NT2/D1 (cell line): ENCODE measurements at regions not wholly inside any gene's neighbourhood (a gene's known extent, or its start where the extent isn't known, plus 50 kb on each side); places are given as distances from the start of the nearest gene placed in this dataset.

ENCODE experiments used
- DNase-seq: peaks from one replicate; pipeline ENCODE4 v3.0.0-alpha.2; 2011; ENCODE audit warnings: low read depth, low spot score
- H3K27me3 ChIP-seq: 2 replicates; pipeline ENCODE4 v1.6.0; 2011; ENCODE audit warnings: mild to moderate bottlenecking; ENCODE audit not compliant: insufficient read length, insufficient read depth
- H3K36me3 ChIP-seq: 2 replicates; pipeline ENCODE4 v1.6.1; 2011; ENCODE audit warnings: mild to moderate bottlenecking, low read length, mixed read lengths; ENCODE audit not compliant: insufficient read depth, insufficient read length
- H3K4me1 ChIP-seq: 2 replicates; pipeline ENCODE4 v1.5.1; 2011; ENCODE audit not compliant: insufficient read depth, insufficient read length
- H3K4me3 ChIP-seq: 2 replicates; pipeline ENCODE4 v1.5.1; 2011; ENCODE audit warnings: low read depth; ENCODE audit not compliant: insufficient read length
- H3K9ac ChIP-seq: 2 replicates; pipeline ENCODE4 v1.6.0; 2011; ENCODE audit warnings: low read depth; ENCODE audit not compliant: insufficient read length
- H3K9me3 ChIP-seq: 2 replicates; pipeline ENCODE4 v1.5.1; 2011; ENCODE audit warnings: mild to moderate bottlenecking, low read length; ENCODE audit not compliant: insufficient read depth
- SUZ12 ChIP-seq: IDR thresholded peaks from 2 replicates; pipeline ENCODE4 v1.6.1; 2011; ENCODE audit not compliant: insufficient read length, insufficient read depth; ENCODE audit errors: extremely low read depth
- YY1 ChIP-seq: IDR thresholded peaks from 2 replicates; pipeline ENCODE4 v1.6.1; 2011; ENCODE audit not compliant: insufficient read length, insufficient read depth
- ZNF274 ChIP-seq: IDR thresholded peaks from 2 replicates; pipeline ENCODE4 v1.6.1; 2011; ENCODE audit warnings: mild to moderate bottlenecking, low read depth, low read length

DNA sequence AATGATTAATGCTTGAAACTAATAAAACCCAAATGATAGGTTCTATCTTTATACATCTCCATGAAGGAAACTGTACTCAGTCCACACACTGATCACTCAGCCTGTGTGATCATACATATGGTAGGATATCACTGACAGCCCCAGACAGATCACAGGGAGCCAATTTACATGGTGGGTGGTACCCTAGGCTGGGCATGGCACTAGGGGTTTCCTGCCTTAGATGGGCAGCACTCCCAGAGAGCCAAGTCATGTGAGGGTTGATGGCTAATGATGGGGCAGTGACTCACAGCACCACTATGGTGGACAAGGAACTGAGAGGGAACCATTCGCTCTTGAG, 89.6 kb upstream of the PTPRR start:
- TF ChIP-seq ZNF274 = no peak
- TF ChIP-seq SUZ12 = no peak
- Histone ChIP-seq H3K9ac (no peak overlapping the region), H3K9me3 (no peaks in the 10 kb centered on the region), H3K4me1 (no peaks in the 10 kb centered on the region), H3K27me3 (no peaks in the 10 kb centered on the region), H3K36me3 (no peaks in the 10 kb centered on the region), H3K4me3 (no peak overlapping the region)
- no peak for DNase-seq

DNA sequence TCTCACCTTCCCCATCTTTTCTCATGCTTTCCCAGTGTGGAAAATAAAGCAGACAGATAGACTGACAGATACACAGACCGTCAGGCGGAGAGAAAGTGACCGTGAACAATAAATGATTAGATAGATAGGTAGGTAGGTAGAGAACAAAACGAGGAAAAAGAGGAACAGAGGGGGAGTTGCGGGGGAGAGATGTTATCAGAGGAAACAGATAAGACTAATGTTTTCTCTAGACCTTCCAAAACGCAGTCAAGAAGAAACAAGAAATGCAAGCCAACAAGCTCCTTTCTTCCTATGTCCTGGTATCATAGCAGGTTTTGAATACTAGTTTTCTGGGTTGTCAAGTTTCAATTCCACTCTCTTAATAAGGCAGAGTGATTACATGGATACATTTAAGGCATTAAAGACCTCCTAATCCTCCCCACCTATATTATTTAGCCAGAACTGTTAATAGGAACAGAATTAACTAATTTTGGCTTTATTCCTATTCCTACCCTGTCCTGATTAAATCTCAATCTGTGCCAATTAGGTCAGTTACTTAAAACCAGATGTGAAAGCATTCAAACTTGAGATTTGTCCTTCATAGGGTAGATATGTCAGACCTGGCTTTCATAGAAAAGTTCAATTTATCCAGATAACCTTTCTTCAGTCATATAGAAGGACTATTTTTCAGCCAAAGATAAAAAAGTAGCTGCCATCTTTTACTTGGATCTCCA, 89.0 kb upstream of the PTPRR start:
- no peak for DNase-seq
- no peak for TF ChIP-seq YY1
- no peak for TF ChIP-seq ZNF274
- no peak for TF ChIP-seq SUZ12
- H3K4me1 ChIP-seq = no peaks in the 10 kb centered on the region
- no peak overlapping the region for H3K4me3 ChIP-seq
- no peaks in the 10 kb centered on the region for H3K36me3 ChIP-seq
- no peaks in the 10 kb centered on the region for H3K27me3 ChIP-seq
- H3K9ac ChIP-seq = no peak overlapping the region
- no peaks in the 10 kb centered on the region for H3K9me3 ChIP-seq

DNA sequence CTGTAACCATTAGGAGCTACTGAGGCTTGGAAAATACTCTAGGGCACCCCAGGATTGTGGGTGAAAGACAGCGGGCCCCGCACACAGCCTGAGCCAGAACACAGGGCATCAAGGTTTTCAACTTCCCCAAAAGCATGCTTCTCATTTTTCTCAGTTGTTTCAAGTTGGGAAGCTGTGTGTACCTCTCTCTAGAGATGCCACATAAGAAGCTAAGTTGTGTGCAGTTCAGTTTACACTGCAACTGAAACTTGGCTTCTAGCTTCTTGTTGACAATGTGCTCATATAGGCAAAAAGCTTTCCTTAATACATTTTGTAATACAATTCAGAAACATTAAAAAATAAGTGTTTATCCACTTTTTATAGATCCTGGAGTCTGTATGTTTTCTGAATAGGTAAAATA, 88.1 kb upstream of the PTPRR start:
- Histone ChIP-seq H3K9me3 (no peaks in the 10 kb centered on the region), H3K27me3 (no peaks in the 10 kb centered on the region), H3K9ac (no peak overlapping the region), H3K4me1 (no peaks in the 10 kb centered on the region), H3K36me3 (no peaks in the 10 kb centered on the region), H3K4me3 (no peak overlapping the region)
- TF ChIP-seq SUZ12 = no peak
- TF ChIP-seq ZNF274 = no peak
- no peak for TF ChIP-seq YY1
- no peak for DNase-seq

DNA sequence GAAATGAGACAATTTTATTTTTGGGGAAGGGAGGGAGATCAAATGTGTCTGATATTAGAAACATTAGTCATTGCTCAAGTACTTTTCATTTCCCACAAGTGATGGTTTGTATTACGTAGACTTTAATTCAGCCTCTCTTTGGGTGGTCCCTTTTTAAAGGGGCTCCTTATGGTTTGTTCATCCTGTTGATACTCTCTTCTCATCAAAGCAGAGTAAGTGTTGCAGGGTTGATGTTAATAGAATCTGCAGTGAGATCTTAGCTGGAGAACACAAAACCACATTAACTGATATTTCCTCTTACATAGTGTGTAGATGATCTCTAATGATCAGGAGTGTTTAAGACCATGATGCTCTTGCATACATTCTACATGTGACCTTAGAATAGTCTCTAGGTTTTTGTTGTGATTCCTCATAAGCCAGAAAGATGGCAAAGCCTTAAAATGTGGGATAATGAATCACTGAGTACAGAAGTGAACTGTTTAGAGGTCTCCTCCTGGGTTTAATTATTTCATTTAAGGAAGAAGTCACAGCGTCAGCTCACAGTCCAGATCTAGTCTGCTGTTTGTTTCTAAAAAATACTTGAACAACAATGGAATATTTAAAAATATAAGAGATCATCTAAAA, 87.4 kb upstream of the PTPRR start:
- DNase-seq = no peak
- H3K36me3 ChIP-seq = no peaks in the 10 kb centered on the region
- H3K4me3 ChIP-seq = no peak overlapping the region
- no peak for TF ChIP-seq YY1
- TF ChIP-seq ZNF274 = no peak
- no peak for TF ChIP-seq SUZ12
- no peak overlapping the region for H3K9ac ChIP-seq
- H3K9me3 ChIP-seq = no peaks in the 10 kb centered on the region
- no peaks in the 10 kb centered on the region for H3K27me3 ChIP-seq
- no peaks in the 10 kb centered on the region for H3K4me1 ChIP-seq

DNA sequence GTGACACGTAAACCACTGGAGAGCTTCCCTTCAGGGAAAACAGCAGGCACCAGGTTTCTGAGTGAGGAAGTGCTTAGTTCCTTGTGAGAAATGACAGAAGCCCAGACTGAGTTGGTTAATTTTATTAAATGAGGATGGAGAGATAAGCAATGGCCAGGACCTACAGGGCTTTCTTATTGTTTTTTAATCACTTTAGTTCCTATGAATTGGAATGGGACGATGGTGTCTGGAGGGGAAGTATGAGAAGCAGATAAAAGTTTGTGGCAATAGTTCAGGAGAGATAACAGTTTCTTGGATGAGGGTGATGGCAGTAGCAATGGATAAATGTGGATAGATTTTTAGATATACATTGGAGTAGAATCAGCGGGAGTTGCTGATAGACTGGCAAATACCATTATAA, 86.5 kb upstream of the PTPRR start:
- Histone ChIP-seq H3K36me3 (no peaks in the 10 kb centered on the region), H3K9ac (no peak overlapping the region), H3K27me3 (no peaks in the 10 kb centered on the region), H3K4me1 (no peaks in the 10 kb centered on the region), H3K9me3 (no peaks in the 10 kb centered on the region), H3K4me3 (no peak overlapping the region)
- no peak for TF ChIP-seq ZNF274
- TF ChIP-seq YY1 = no peak
- no peak for DNase-seq

DNA sequence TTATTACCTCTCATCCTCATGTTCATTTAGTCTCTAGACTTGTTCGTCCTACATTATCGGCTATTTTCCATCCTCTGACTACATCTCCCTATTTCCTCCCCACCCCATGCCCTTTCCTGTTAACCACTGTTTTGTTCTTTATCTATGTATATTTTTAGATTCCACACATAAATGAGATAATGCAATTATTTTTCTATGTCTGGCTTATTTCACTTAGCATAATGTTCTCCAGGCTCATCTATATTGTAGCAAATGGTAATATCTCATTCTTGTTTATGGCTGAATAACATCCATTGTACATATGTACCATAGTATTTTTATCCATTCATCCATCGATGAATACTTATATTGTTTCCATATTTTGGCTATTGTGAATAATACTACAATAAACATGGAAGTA, 84.6 kb upstream of the PTPRR start:
- H3K4me3 ChIP-seq = no peak overlapping the region
- no peak for DNase-seq
- no peak for TF ChIP-seq SUZ12
- no peak for TF ChIP-seq YY1
- H3K9ac ChIP-seq = no peak overlapping the region
- H3K9me3 ChIP-seq = no peaks in the 10 kb centered on the region
- no peaks in the 10 kb centered on the region for H3K4me1 ChIP-seq
- H3K36me3 ChIP-seq = no peaks in the 10 kb centered on the region
- no peaks in the 10 kb centered on the region for H3K27me3 ChIP-seq

DNA sequence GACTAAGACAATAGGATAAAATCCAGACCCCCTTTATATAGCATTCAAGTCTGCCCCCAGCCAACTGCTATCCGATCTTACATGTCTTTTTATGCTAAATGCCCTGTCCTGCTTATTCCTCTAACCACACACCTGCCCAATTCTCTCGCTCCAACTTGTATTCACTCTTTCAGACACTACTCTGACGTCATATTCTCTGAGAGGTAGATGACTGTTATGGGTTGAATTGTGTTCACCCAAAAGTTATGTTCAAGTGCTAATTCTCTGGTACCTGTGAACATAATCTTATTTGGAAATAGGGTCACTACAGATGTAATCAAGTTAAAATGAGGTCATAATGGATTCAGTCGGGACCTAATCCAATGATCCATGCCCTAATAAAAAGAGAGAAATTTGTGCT, 84.0 kb upstream of the PTPRR start:
- no peak for DNase-seq
- H3K9ac ChIP-seq = no peak overlapping the region
- H3K27me3 ChIP-seq = no peaks in the 10 kb centered on the region
- H3K4me3 ChIP-seq = no peak overlapping the region
- TF ChIP-seq YY1 (no peak), ZNF274 (no peak), SUZ12 (no peak)
- H3K9me3 ChIP-seq = no peaks in the 10 kb centered on the region
- no peaks in the 10 kb centered on the region for H3K36me3 ChIP-seq
- H3K4me1 ChIP-seq = no peaks in the 10 kb centered on the region

DNA sequence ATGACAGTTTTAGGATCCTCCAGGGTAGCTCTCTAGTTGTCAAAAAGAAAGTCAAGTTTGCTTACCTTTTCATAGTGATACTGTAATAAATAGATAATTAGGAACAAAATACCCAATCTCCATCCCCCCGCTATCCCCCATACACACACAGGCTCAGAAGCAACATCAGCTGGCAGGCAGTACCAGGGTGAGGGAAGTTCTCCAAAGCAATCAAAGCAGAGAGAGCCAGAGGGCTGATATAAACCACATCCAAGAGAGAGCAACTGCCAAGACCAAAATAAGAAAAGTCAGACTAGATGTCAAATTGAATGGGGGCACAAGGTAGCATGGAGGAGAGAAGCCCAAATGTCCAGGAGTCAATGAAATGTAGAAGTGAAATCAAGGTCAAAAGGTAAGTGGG, 80.2 kb upstream of the PTPRR start:
- TF ChIP-seq ZNF274 (no peak), SUZ12 (no peak), YY1 (no peak)
- H3K4me3 ChIP-seq = no peak overlapping the region
- DNase-seq = no peak
- no peaks in the 10 kb centered on the region for H3K4me1 ChIP-seq
- no peaks in the 10 kb centered on the region for H3K9me3 ChIP-seq
- H3K27me3 ChIP-seq = no peaks in the 10 kb centered on the region
- H3K9ac ChIP-seq = no peak overlapping the region
- H3K36me3 ChIP-seq = no peaks in the 10 kb centered on the region
